Endothelial cell of umbilical vein (primary cell): ENCODE measurements at regions not wholly inside any gene's neighbourhood (a gene's known extent, or its start where the extent isn't known, plus 50 kb on each side); places are given as distances from the start of the nearest gene placed in this dataset.

Experiments used
- BruUV-seq: library from RNA; stranded (reverse); fragments of 400-500 nt; replicated peaks from 2 replicates; lab custom pipeline; 2021; lab: Mats Ljungman, UMichigan
- CTCF ChIA-PET: fragments of 300-600, 350-600 bp; sonication (Branson Sonifier 250); formaldehyde crosslinking; loops from one replicate; lab custom pipeline; 2021; ENCODE audit warnings: antibody characterized with exemption, inconsistent platforms; lab: Charles Lee
- POLR2A ChIA-PET: fragments of 300-600, 350-600 bp; sonication (Branson Sonifier 250); formaldehyde crosslinking; loops from one replicate; lab custom pipeline; 2021; ENCODE audit warnings: antibody characterized with exemption, inconsistent platforms; lab: Charles Lee
- DNase-seq: peaks from one replicate; pipeline ENCODE4 v3.0.0-alpha.2; 2011; ENCODE audit warnings: low read depth, low spot score
- FAIRE-seq: peaks from 2 replicates; lab custom pipeline; 2011; peaks lifted over from hg19 to GRCh38; lab: Jason Lieb, UNC
- H2AFZ ChIP-seq: 2 replicates; pipeline ENCODE4 v1.6.0; 2012; ENCODE audit warnings: low read depth, low read length, control low read depth, inconsistent platforms
- H3K27ac ChIP-seq: 2 replicates; pipeline ENCODE4 v1.5.1; 2011; ENCODE audit warnings: low read depth, mild to moderate bottlenecking, control low read depth, low read length, moderate library complexity; ENCODE audit not compliant: insufficient read depth
- H3K27me3 ChIP-seq, 2 experiments: 2 replicates each; pipeline versions ENCODE4 v1.6.0 to v1.6.1; 2011; ENCODE audit warnings: low read length in 2 of 2, mixed read lengths in 1 of 2; ENCODE audit not compliant: control insufficient read depth in 2 of 2, insufficient read depth in 2 of 2
- H3K36me3 ChIP-seq, 2 experiments: 2 replicates in 1 of 2; 3 replicates in 1 of 2; pipeline ENCODE4 v1.5.1; 2011; ENCODE audit warnings: low read length in 2 of 2, mild to moderate bottlenecking in 1 of 2, moderate library complexity in 1 of 2; ENCODE audit not compliant: control insufficient read depth in 2 of 2, insufficient read depth in 2 of 2; ENCODE audit errors: extremely low read depth in 1 of 2
- H3K4me1 ChIP-seq: 3 replicates; pipeline ENCODE4 v1.5.1; 2011; ENCODE audit warnings: mild to moderate bottlenecking, low read length; ENCODE audit not compliant: control insufficient read depth, insufficient read depth; ENCODE audit errors: extremely low read depth
- H3K4me2 ChIP-seq: 2 replicates; pipeline ENCODE4 v1.6.1; 2011; ENCODE audit warnings: low read length, control low read depth, mixed read lengths; ENCODE audit not compliant: insufficient read depth
- H3K4me3 ChIP-seq, 3 experiments: fragments of 200-600 bp in 1 of 3; sonication (generic), shearing (Covaris generic) in 1 of 3; replicated peaks in 1 of 3; 2 replicates each; pipeline ENCODE4 v1.5.1; 2011 to 2016; ENCODE audit warnings: control low read depth in 3 of 3, low read length in 3 of 3, mild to moderate bottlenecking in 2 of 3, inconsistent platforms in 1 of 3, low read depth in 1 of 3, moderate library complexity in 1 of 3; ENCODE audit not compliant: insufficient read depth in 1 of 3
- H3K79me2 ChIP-seq: 2 replicates; pipeline ENCODE4 v1.6.0; 2012; ENCODE audit warnings: low read length, inconsistent platforms; ENCODE audit not compliant: control insufficient read depth, insufficient read depth
- H3K9ac ChIP-seq: replicated peaks from 2 replicates; pipeline ENCODE3; 2011; ENCODE audit warnings: low read length, control low read depth; ENCODE audit not compliant: insufficient read depth; ENCODE audit errors: extremely low read depth
- H3K9me1 ChIP-seq: replicated peaks from 3 replicates; pipeline ENCODE4 v1.6.0; 2011; ENCODE audit warnings: mild to moderate bottlenecking, low read length; ENCODE audit not compliant: control insufficient read depth, insufficient read depth; ENCODE audit errors: extremely low read depth
- H3K9me3 ChIP-seq: replicated peaks from 2 replicates; pipeline ENCODE4 v1.5.1; 2012; ENCODE audit warnings: low read length, inconsistent platforms; ENCODE audit not compliant: control insufficient read depth, insufficient read depth
- H4K20me1 ChIP-seq: replicated peaks from 2 replicates; pipeline ENCODE3; 2011; ENCODE audit warnings: mild to moderate bottlenecking, low read length; ENCODE audit not compliant: control insufficient read depth, insufficient read depth; ENCODE audit errors: extremely low read depth
- EZH2 ChIP-seq: IDR thresholded peaks from 2 replicates; pipeline ENCODE4 v1.6.1; 2012; ENCODE audit warnings: borderline replicate concordance, low read depth, mild to moderate bottlenecking, moderate library complexity, low read length, inconsistent platforms; ENCODE audit not compliant: severe bottlenecking
- FOS ChIP-seq: IDR thresholded peaks from 2 replicates; pipeline ENCODE4 v1.6.1; 2011; ENCODE audit warnings: mild to moderate bottlenecking, low read length, moderate library complexity, borderline replicate concordance; ENCODE audit not compliant: insufficient read depth
- GATA2 ChIP-seq: IDR thresholded peaks from 2 replicates; pipeline ENCODE4 v1.7.0; 2011; ENCODE audit warnings: low read depth, mild to moderate bottlenecking, moderate library complexity, mixed read lengths, low read length; ENCODE audit not compliant: insufficient read length, insufficient read depth
- JUN ChIP-seq: IDR thresholded peaks from 2 replicates; pipeline ENCODE4 v1.6.1; 2011; ENCODE audit warnings: borderline replicate concordance, low read depth; ENCODE audit not compliant: insufficient read length, insufficient read depth
- MYC ChIP-seq: IDR thresholded peaks from one replicate; pipeline ENCODE4 v1.6.1; 2011; ENCODE audit warnings: mild to moderate bottlenecking, low read depth, low read length
- POLR2A ChIP-seq: IDR thresholded peaks from 2 replicates; pipeline ENCODE4 v1.6.1; 2012; ENCODE audit warnings: low read depth, mild to moderate bottlenecking, control low read depth, low read length
- POLR2AphosphoS5 ChIP-seq: IDR thresholded peaks from 2 replicates; pipeline ENCODE4 v1.6.1; 2012; ENCODE audit warnings: low read depth, mild to moderate bottlenecking, control low read depth, low read length, moderate library complexity; ENCODE audit not compliant: insufficient read depth
- dilution Hi-C: fragments of 300-500 bp; cut with MboI; formaldehyde crosslinking; loops from one replicate; pipeline ENCODE4 v1.15.0; 2019; ENCODE audit warnings: low sequenced_read_pairs; ENCODE audit not compliant: extremely low pct_ligation_motif_present
- intact Hi-C: fragments of 100-400 bp; cut with micrococcal nuclease; formaldehyde crosslinking; loops from one replicate; pipeline ENCODE4 v1.10.0; 2022
- TF ChIP-seq, protein P1 (sequence below): IDR thresholded peaks from 2 replicates; pipeline ENCODE4 v1.6.1; 2011; ENCODE audit not compliant: insufficient read depth, insufficient read length
- TF ChIP-seq, protein P2 (sequence below), 2 donors: IDR thresholded peaks; 1 replicate in 1 of 2; 2 replicates in 1 of 2; pipeline ENCODE4 v1.5.1; 2011; ENCODE audit warnings: low read length in 2 of 2, mild to moderate bottlenecking in 2 of 2, moderate library complexity in 2 of 2, control low read depth in 1 of 2, inconsistent platforms in 1 of 2, low read depth in 1 of 2; ENCODE audit not compliant: insufficient read depth in 1 of 2; ENCODE audit errors: extremely low read depth in 1 of 2

GRCh38 chr13:19321222-19321621 lies 139.6 kb upstream of the TUBA3C start:
- DNase-seq (no peak), FAIRE-seq (no peak)
- Histone ChIP-seq H3K27me3 (no peaks in the 10 kb centered on the region), H4K20me1 (no peaks in the 10 kb centered on the region), H3K4me1 (no peaks in the 10 kb centered on the region), H2AFZ (no peak overlapping the region), H3K9ac (no peak overlapping the region), H3K9me3 (peaks cover 14% of the 10 kb centered on the region), H3K36me3 (no peaks in the 10 kb centered on the region), H3K9me1 (no peaks in the 10 kb centered on the region), H3K4me3 (no peak overlapping the region), H3K27ac (no peak overlapping the region), H3K79me2 (no peaks in the 10 kb centered on the region), H3K4me2 (no peak overlapping the region)
- dilution Hi-C loops: no loop called here
- no peak for TF ChIP-seq POLR2A
- TF ChIP-seq, protein P1, sequence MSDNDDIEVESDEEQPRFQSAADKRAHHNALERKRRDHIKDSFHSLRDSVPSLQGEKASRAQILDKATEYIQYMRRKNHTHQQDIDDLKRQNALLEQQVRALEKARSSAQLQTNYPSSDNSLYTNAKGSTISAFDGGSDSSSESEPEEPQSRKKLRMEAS: no peak
- TF ChIP-seq MYC: no peak
- no peak for TF ChIP-seq GATA2
- TF ChIP-seq, protein P2, sequence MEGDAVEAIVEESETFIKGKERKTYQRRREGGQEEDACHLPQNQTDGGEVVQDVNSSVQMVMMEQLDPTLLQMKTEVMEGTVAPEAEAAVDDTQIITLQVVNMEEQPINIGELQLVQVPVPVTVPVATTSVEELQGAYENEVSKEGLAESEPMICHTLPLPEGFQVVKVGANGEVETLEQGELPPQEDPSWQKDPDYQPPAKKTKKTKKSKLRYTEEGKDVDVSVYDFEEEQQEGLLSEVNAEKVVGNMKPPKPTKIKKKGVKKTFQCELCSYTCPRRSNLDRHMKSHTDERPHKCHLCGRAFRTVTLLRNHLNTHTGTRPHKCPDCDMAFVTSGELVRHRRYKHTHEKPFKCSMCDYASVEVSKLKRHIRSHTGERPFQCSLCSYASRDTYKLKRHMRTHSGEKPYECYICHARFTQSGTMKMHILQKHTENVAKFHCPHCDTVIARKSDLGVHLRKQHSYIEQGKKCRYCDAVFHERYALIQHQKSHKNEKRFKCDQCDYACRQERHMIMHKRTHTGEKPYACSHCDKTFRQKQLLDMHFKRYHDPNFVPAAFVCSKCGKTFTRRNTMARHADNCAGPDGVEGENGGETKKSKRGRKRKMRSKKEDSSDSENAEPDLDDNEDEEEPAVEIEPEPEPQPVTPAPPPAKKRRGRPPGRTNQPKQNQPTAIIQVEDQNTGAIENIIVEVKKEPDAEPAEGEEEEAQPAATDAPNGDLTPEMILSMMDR (IDR thresholded peaks at IDR 0.05; ENCODE audit: extremely low read depth in 1 of 2, insufficient read depth in 1 of 2, low read depth in 1 of 2, low read length in 2 of 2): no peak
- TF ChIP-seq JUN: no peak
- TF ChIP-seq EZH2: no peak
- no peak for TF ChIP-seq FOS
- no peak for TF ChIP-seq POLR2AphosphoS5
- no TSS peak for BruUV-seq
- ChIA-PET POLR2A (no interaction called here), CTCF (no interaction called here)
- intact Hi-C loops: no loop called here
